HL-60 (cell line): ENCODE measurements at regions not wholly inside any gene's neighbourhood (a gene's known extent, or its start where the extent isn't known, plus 50 kb on each side); places are given as distances from the start of the nearest gene placed in this dataset.

Experiments used
- CTCF ChIP-seq: IDR thresholded peaks from one replicate; pipeline ENCODE4 v1.5.1; 2011; ENCODE audit warnings: low read length, control low read depth, inconsistent platforms; ENCODE audit not compliant: insufficient read depth
- SPI1 ChIP-seq: IDR thresholded peaks from 2 replicates; pipeline ENCODE4 v1.6.1; 2012; ENCODE audit warnings: low read depth, mild to moderate bottlenecking, borderline replicate concordance

- TF ChIP-seq CTCF (no peak), SPI1 (no peak)
Observed at GRCh38 chr18:24935896-24936295, 416.1 kb downstream of the ZNF521 start.
